ENCODE measurements at regions not wholly inside any gene's neighbourhood (a gene's known extent, or its start where the extent isn't known, plus 50 kb on each side); places are given as distances from the start of the nearest gene placed in this dataset.
"Not testable (repeated sequence)": the region's sequence is repeated elsewhere in the genome, so short reads cannot be mapped to it uniquely, and the experiment has no call there.

DNA sequence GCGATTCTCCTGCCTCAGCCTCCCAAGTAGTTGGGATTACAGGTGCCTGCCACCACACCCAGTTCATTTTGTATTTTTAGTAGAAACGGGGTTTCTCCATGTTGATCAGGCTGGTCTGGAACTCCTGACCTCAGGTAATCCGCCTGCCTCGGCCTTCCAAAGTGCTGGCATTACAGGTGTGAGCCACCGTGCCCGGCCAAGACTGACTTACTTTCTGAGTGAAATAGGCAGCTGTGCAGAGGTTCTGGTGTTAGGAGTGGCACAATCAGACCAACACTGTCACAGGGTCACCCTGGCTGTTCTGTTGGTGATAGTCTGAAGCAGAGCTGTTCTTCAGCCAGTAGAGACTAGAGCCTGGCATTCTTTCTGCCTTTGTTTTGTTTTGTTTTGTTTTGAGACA lies 77.4 kb upstream of the PARD3 start:
- not testable (repeated sequence) for TF ChIP-seq TCF7L2, POLR2AphosphoS5 (IDR thresholded peaks at IDR 0.05; ENCODE audit: low read depth, low read length)
